SK-N-SH (cell line): ENCODE measurements at regions not wholly inside any gene's neighbourhood (a gene's known extent, or its start where the extent isn't known, plus 50 kb on each side); places are given as distances from the start of the nearest gene placed in this dataset.
A peak's percentile ranks its signal among the peaks of the same experiment; 100 is the strongest.

ENCODE experiments used
- CTCF ChIA-PET: fragments of 300-600, 350-600 bp; formaldehyde crosslinking; extraction: SDS; loops from one replicate; lab custom pipeline; 2021; lab: Yijun Ruan, JAX
- POLR2A ChIA-PET: fragments of 350-600 bp; sonication (Branson Sonifier 250); formaldehyde crosslinking; extraction: SDS; loops from one replicate; lab custom pipeline; 2020; ENCODE audit warnings: antibody characterized with exemption, inconsistent platforms; lab: Yijun Ruan, JAX
- DNase-seq: peaks from one replicate; pipeline ENCODE4 v3.0.0; 2012
- H2AFZ ChIP-seq: fragments of 200-600 bp; sonication (generic); 2 replicates; pipeline ENCODE4 v1.8.1; 2016; ENCODE audit warnings: antibody characterized with exemption, mild to moderate bottlenecking, low read depth
- H3F3A ChIP-seq: fragments of 200-600 bp; sonication (generic); replicated peaks from 2 replicates; pipeline ENCODE3; 2016; ENCODE audit warnings: antibody characterized with exemption, mild to moderate bottlenecking; ENCODE audit not compliant: insufficient read depth
- H3K27ac ChIP-seq, 2 experiments: fragments of 200-500 bp in 1 of 2; fragments of 200-600 bp in 1 of 2; sonication (Bioruptor generic) in 1 of 2; sonication (generic), shearing (Covaris generic) in 1 of 2; 2 replicates each; pipeline versions ENCODE4 v1.5.1 to v1.6.1; 2014 to 2016; ENCODE audit warnings: low read depth in 2 of 2, inconsistent platforms in 1 of 2, low read length in 1 of 2, mild to moderate bottlenecking in 1 of 2, mixed read lengths in 1 of 2
- H3K27me3 ChIP-seq: fragments of 200-600 bp; sonication (generic), shearing (Covaris generic); 2 replicates; pipeline ENCODE4 v1.6.1; 2016; ENCODE audit warnings: mixed run types; ENCODE audit not compliant: insufficient read depth
- H3K36me3 ChIP-seq, 2 experiments: fragments of 200-500 bp in 1 of 2; fragments of 200-600 bp in 1 of 2; sonication (Bioruptor generic) in 1 of 2; sonication (generic) in 1 of 2; replicated peaks in 1 of 2; 2 replicates each; pipeline versions ENCODE3 to v1.5.1; 2014 to 2016; ENCODE audit warnings: low read length in 1 of 2, mild to moderate bottlenecking in 1 of 2; ENCODE audit not compliant: insufficient read depth in 2 of 2, control insufficient read depth in 1 of 2
- H3K4me1 ChIP-seq, 2 experiments: fragments of 200-500 bp in 1 of 2; fragments of 200-600 bp in 1 of 2; sonication (Bioruptor generic) in 1 of 2; sonication (generic), shearing (Covaris generic) in 1 of 2; 2 replicates each; pipeline versions ENCODE4 v1.5.1 to v1.6.1; 2014 to 2016; ENCODE audit warnings: low read depth in 1 of 2, low read length in 1 of 2, mixed run types in 1 of 2; ENCODE audit not compliant: insufficient read depth in 2 of 2, control insufficient read depth in 1 of 2
- H3K4me2 ChIP-seq: fragments of 200-600 bp; sonication (generic), shearing (Covaris generic); 2 replicates; pipeline ENCODE4 v1.6.1; 2017; ENCODE audit warnings: mixed run types
- H3K4me3 ChIP-seq, 2 experiments: fragments of 200-500 bp in 1 of 2; fragments of 200-600 bp in 1 of 2; sonication (Bioruptor generic) in 1 of 2; sonication (generic), shearing (Covaris generic) in 1 of 2; 2 replicates each; pipeline versions ENCODE4 v1.5.1 to v1.8.1; 2014 to 2016; ENCODE audit warnings: low read depth in 2 of 2, inconsistent platforms in 1 of 2, low read length in 1 of 2, mild to moderate bottlenecking in 1 of 2, mixed read lengths in 1 of 2, moderate library complexity in 1 of 2
- H3K79me2 ChIP-seq: fragments of 200-600 bp; sonication (generic); 2 replicates; pipeline ENCODE4 v1.8.1; 2017; ENCODE audit warnings: mild to moderate bottlenecking; ENCODE audit not compliant: insufficient read depth
- H3K9ac ChIP-seq: fragments of 200-600 bp; sonication (generic); 2 replicates; pipeline ENCODE4 v1.6.1; 2017; ENCODE audit warnings: mixed run types
- H3K9me2 ChIP-seq: fragments of 200-600 bp; sonication (generic); 2 replicates; pipeline ENCODE4 v1.6.1; 2017; ENCODE audit warnings: mixed run types
- H3K9me3 ChIP-seq: fragments of 200-600 bp; sonication (generic); 2 replicates; pipeline ENCODE4 v1.6.1; 2017; ENCODE audit warnings: mixed run types, mild to moderate bottlenecking, moderate library complexity
- H4K20me1 ChIP-seq: fragments of 200-600 bp; sonication (generic); 2 replicates; pipeline ENCODE4 v1.6.1; 2017; ENCODE audit warnings: mild to moderate bottlenecking, mixed run types; ENCODE audit not compliant: insufficient read depth
- CHD2 ChIP-seq: fragments of 150-350 bp; IDR thresholded peaks from 2 replicates; pipeline ENCODE4 v1.6.1; 2018; ENCODE audit warnings: low read length; ENCODE audit not compliant: partially characterized antibody
- ELF1 ChIP-seq: IDR thresholded peaks from 2 replicates; pipeline ENCODE4 v1.4.0; 2012
- GATA2 ChIP-seq: sonication (generic); formaldehyde crosslinking; IDR thresholded peaks from 2 replicates; pipeline ENCODE4 v1.5.0; 2020; ENCODE audit warnings: mild to moderate bottlenecking, missing genetic modification reagents
- NRF1 ChIP-seq: IDR thresholded peaks from 2 replicates; pipeline ENCODE4 v1.6.1; 2012; ENCODE audit warnings: low read depth, mild to moderate bottlenecking, low read length
- RAD21 ChIP-seq: IDR thresholded peaks from 2 replicates; pipeline ENCODE4 v1.6.1; 2012; ENCODE audit warnings: mild to moderate bottlenecking, low read length
- RCOR1 ChIP-seq: fragments of 150-350 bp; IDR thresholded peaks from 2 replicates; pipeline ENCODE4 v1.6.1; 2017; ENCODE audit warnings: antibody characterized with exemption, low read length
- RXRA ChIP-seq: IDR thresholded peaks from 2 replicates; pipeline ENCODE4 v1.4.0; 2012; ENCODE audit warnings: low read depth, mild to moderate bottlenecking, borderline replicate concordance
- SIN3A ChIP-seq: IDR thresholded peaks from 2 replicates; pipeline ENCODE4 v1.6.1; 2012; ENCODE audit warnings: low read depth, mild to moderate bottlenecking, low read length, moderate library complexity, borderline replicate concordance
- SMC3 ChIP-seq: IDR thresholded peaks from 2 replicates; pipeline ENCODE4 v1.6.1; 2012; ENCODE audit warnings: low read depth, low read length, improper control_type of control experiment
- TEAD4 ChIP-seq: IDR thresholded peaks from 2 replicates; pipeline ENCODE4 v1.4.0; 2012; ENCODE audit warnings: mild to moderate bottlenecking, borderline replicate concordance; ENCODE audit not compliant: insufficient read depth
- YY1 ChIP-seq: IDR thresholded peaks from 2 replicates; pipeline ENCODE4 v1.4.0; 2012; ENCODE audit warnings: low read depth, mild to moderate bottlenecking
- WGBS: methylation state at CpG from one replicate; pipeline ENCODE4 v1.1.6; 2017; ENCODE audit warnings: low lambda C conversion rate; 5-methylcytosine and 5-hydroxymethylcytosine counted together
- TF ChIP-seq, protein P1 (sequence below): fragments of 150-350 bp; IDR thresholded peaks from 2 replicates; pipeline ENCODE4 v1.6.1; 2017; ENCODE audit warnings: antibody characterized with exemption, low read length, low read depth, borderline replicate concordance
- TF ChIP-seq, protein P2 (sequence below): fragments of 200-600 bp; sonication (generic); IDR thresholded peaks from 2 replicates; pipeline ENCODE4 v1.6.1; 2017; ENCODE audit warnings: antibody characterized with exemption, mild to moderate bottlenecking, moderate library complexity

DNA sequence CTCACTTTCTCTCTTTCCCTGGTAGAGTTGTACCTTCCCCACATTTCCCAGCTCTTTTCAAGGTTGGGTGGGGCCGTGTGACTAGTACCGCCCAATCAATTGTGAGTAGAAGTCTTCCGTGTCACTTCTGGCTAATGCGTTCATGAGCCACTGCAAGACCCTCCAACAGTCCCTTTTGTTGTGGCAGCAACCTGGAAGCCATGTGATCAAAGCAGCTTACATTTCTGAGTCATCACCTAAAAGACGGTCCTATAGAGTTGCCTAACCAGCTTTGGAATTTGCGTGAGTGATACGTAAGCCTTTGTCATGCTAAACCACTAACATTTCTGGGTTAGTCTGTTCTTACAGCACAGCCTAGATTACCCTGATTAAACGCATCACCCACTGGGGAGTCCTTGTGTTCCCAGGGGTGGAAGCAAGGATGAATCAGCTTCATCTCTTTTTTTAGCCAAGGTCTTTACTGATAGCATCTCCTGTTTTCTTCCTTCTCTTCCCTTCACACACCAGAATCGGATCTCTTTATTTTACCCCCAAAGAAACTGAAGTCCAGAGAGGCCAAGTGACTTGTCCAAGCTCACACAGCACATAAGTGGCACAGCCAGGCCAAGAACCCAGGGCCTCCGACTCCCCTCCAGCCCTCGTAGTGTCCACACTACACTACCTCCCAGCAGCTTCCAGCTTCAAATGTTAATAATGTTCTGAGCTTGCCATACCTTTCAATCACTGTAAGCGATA lies 366.3 kb upstream of the XYLT1 start (continued):
- TF ChIP-seq CHD2 (no peak), YY1 (no peak), TEAD4 (peak; percentile 89), RAD21 (no peak), RCOR1 (no peak), ELF1 (no peak; the same call in 1 of the 2 replicates), RXRA (peak; percentile 85)
- TF ChIP-seq, protein P1, sequence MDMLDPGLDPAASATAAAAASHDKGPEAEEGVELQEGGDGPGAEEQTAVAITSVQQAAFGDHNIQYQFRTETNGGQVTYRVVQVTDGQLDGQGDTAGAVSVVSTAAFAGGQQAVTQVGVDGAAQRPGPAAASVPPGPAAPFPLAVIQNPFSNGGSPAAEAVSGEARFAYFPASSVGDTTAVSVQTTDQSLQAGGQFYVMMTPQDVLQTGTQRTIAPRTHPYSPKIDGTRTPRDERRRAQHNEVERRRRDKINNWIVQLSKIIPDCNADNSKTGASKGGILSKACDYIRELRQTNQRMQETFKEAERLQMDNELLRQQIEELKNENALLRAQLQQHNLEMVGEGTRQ: no peak
- TF ChIP-seq, protein P2, sequence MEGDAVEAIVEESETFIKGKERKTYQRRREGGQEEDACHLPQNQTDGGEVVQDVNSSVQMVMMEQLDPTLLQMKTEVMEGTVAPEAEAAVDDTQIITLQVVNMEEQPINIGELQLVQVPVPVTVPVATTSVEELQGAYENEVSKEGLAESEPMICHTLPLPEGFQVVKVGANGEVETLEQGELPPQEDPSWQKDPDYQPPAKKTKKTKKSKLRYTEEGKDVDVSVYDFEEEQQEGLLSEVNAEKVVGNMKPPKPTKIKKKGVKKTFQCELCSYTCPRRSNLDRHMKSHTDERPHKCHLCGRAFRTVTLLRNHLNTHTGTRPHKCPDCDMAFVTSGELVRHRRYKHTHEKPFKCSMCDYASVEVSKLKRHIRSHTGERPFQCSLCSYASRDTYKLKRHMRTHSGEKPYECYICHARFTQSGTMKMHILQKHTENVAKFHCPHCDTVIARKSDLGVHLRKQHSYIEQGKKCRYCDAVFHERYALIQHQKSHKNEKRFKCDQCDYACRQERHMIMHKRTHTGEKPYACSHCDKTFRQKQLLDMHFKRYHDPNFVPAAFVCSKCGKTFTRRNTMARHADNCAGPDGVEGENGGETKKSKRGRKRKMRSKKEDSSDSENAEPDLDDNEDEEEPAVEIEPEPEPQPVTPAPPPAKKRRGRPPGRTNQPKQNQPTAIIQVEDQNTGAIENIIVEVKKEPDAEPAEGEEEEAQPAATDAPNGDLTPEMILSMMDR: no peak

DNA sequence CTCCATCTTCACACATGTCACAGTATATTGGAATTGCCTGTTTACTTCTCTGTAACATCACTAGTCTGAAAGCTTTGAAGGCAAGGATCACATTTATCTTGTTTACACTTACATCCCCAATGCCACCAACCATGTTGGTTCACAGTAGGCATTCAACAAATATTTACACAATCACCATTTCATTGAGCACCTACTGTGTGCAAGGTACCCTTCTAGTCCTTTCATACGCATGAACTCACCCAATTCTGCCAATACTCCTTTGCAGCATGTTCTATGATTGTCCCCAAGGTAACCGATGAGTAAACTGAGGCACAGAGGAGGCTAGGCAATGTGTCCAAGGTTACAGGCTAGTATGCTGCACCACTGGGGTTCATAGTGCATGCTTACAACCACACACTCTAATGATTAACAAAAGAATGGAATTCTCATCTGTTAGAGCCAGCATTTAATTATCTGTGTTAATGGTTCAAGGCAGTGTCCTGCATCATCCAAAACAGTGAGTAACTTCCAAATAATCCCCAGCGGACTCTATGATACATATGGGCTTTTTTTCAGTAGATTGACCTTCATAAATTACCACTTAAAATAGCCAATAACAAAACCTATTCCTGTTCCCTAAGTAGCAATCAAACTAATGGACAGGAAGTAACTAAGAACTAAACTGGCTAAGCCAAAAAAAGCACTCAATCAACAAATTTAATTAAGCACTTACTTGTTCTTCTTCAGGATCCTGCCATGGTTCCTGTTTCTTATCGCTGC lies 364.5 kb upstream of the XYLT1 start:
- peaks cover 0 to 6% of the 10 kb centered on the region in 2 experiments; a peak in 1 of 4 replicates for H3K4me1 ChIP-seq
- WGBS: 58% methylated on average over 4 of the region's 4 CpGs
- peaks cover 3% of the 10 kb centered on the region for H3F3A ChIP-seq
- H3K79me2 ChIP-seq: no peaks in the 10 kb centered on the region
- H3K4me3 ChIP-seq: no peak overlapping the region
- ChIA-PET CTCF (interaction anchor here (0.6 kb wide), 1 partner anchor 31 kb away, joined by 3 read pairs; no protein-coding TSS in a partner anchor), POLR2A (no interaction called here)
- H4K20me1 ChIP-seq: no peaks in the 10 kb centered on the region
- no peaks in the 10 kb centered on the region for H3K27me3 ChIP-seq
- no peaks in the 10 kb centered on the region for H3K9me3 ChIP-seq
- H3K9ac ChIP-seq: no peak overlapping the region
- no peaks in the 10 kb centered on the region for H3K36me3 ChIP-seq
- H2AFZ ChIP-seq: no peak overlapping the region
- peak overlapping the region in 1 of 2 experiments; percentile 94; a peak in 3 of 4 replicates for H3K27ac ChIP-seq
- no peaks in the 10 kb centered on the region for H3K9me2 ChIP-seq
- TF ChIP-seq YY1: no peak
- TF ChIP-seq CHD2: no peak
- TF ChIP-seq SMC3: no peak
- TF ChIP-seq SIN3A: no peak
- no peak for TF ChIP-seq GATA2 (CRISPR knock-in tag)
- no peak for TF ChIP-seq NRF1
- peak overlapping the region; percentile 7; the same call in 1 of the 2 replicates for H3K4me2 ChIP-seq
- no peak for DNase-seq
